K562 (cell line): ENCODE measurements at regions not wholly inside any gene's neighbourhood (a gene's known extent, or its start where the extent isn't known, plus 50 kb on each side); places are given as distances from the start of the nearest gene placed in this dataset.

Experiments
- ATAC-seq: fragments of 200-7000 bp; cut with Tn5 transposase; 3 replicates; pipeline ENCODE4 v1.9.1; 2020; ENCODE audit warnings: moderate library complexity
- BruUV-seq: library from RNA; stranded (reverse); fragments of 400-500 nt; replicated peaks from 2 replicates; lab custom pipeline; 2021; lab: Mats Ljungman, UMichigan
- CTCF ChIA-PET: fragments of 300-600 bp; formaldehyde crosslinking; extraction: SDS; loops from one replicate; lab custom pipeline; 2021; ENCODE audit warnings: low intra/inter-chr PET ratio; lab: Yijun Ruan, JAX
- POLR2A ChIA-PET: fragments of 300-600, 350-650 bp; sonication (Branson Sonifier 250); formaldehyde crosslinking; extraction: SDS; loops from one replicate; lab custom pipeline; 2021; ENCODE audit warnings: antibody characterized with exemption, inconsistent platforms; lab: Yijun Ruan, JAX
- DNase-seq, 4 experiments: peaks; one replicate each; pipeline versions ENCODE4 v3.0.0 to v3.0.0-alpha.2; 2011 to 2018; ENCODE audit warnings: low spot score in 3 of 4, mixed read lengths in 3 of 4; ENCODE audit errors: extremely low read depth in 1 of 4
- FAIRE-seq: peaks from 2 replicates; lab custom pipeline; 2011; peaks lifted over from hg19 to GRCh38; lab: Jason Lieb, UNC
- H2AFZ ChIP-seq: 2 replicates; pipeline ENCODE4 v1.6.0; 2011; ENCODE audit warnings: low read depth, low read length, control low read depth, inconsistent platforms
- H3K27ac ChIP-seq: fragments of 200-600 bp; 3 replicates; pipeline ENCODE4 v1.8.0; 2011; ENCODE audit warnings: low read depth, mild to moderate bottlenecking, control low read depth, inconsistent platforms, low read length, moderate library complexity, mixed read lengths; ENCODE audit errors: extremely low read depth
- H3K27me3 ChIP-seq, 2 experiments: fragments of 300-600 bp in 1 of 2; 2 replicates in 1 of 2; 3 replicates in 1 of 2; pipeline versions ENCODE4 v1.6.0 to v1.8.0; 2011; ENCODE audit warnings: inconsistent platforms in 2 of 2, low read length in 2 of 2, mild to moderate bottlenecking in 1 of 2, mixed read lengths in 1 of 2, moderate library complexity in 1 of 2; ENCODE audit not compliant: control insufficient read depth in 2 of 2, insufficient read depth in 2 of 2
- H3K36me3 ChIP-seq: fragments of 300-600 bp; 3 replicates; pipeline ENCODE4 v1.8.0; 2011; ENCODE audit warnings: mild to moderate bottlenecking, low read length, inconsistent platforms; ENCODE audit not compliant: control insufficient read depth, insufficient read depth
- H3K4me1 ChIP-seq, 2 experiments: fragments of 200-600 bp in 1 of 2; replicated peaks in 1 of 2; 2 replicates in 1 of 2; 3 replicates in 1 of 2; pipeline versions ENCODE4 v1.5.1 to v1.8.0; 2011; ENCODE audit warnings: inconsistent platforms in 2 of 2, low read length in 2 of 2, mild to moderate bottlenecking in 1 of 2, mixed read lengths in 1 of 2, moderate library complexity in 1 of 2; ENCODE audit not compliant: control insufficient read depth in 2 of 2, insufficient read depth in 2 of 2
- H3K4me2 ChIP-seq: 2 replicates; pipeline ENCODE4 v1.6.1; 2011; ENCODE audit warnings: low read length, control low read depth, inconsistent platforms, mixed read lengths; ENCODE audit not compliant: insufficient read depth
- H3K4me3 ChIP-seq: fragments of 200-600 bp; sonication (generic), shearing (Covaris generic); 2 replicates; pipeline ENCODE4 v1.5.1; 2016; ENCODE audit warnings: control low read depth, inconsistent platforms
- H3K79me2 ChIP-seq: fragments of 200-600 bp; 3 replicates; pipeline ENCODE4 v1.8.0; 2011; ENCODE audit warnings: low read length, inconsistent platforms; ENCODE audit not compliant: control insufficient read depth, insufficient read depth
- H3K9ac ChIP-seq, 2 experiments: 2 replicates each; pipeline versions ENCODE4 v1.6.0 to v1.6.1; 2011; ENCODE audit warnings: low read depth in 2 of 2, low read length in 2 of 2, control low read depth in 1 of 2, inconsistent platforms in 1 of 2, mild to moderate bottlenecking in 1 of 2, mixed read lengths in 1 of 2; ENCODE audit not compliant: insufficient read depth in 1 of 2
- H3K9me1 ChIP-seq: one replicate; pipeline ENCODE4 v1.6.0; 2011; ENCODE audit warnings: inconsistent platforms, mild to moderate bottlenecking, low read length, moderate library complexity; ENCODE audit not compliant: control insufficient read depth, insufficient read depth
- H3K9me3 ChIP-seq: replicated peaks from 2 replicates; pipeline ENCODE4 v1.5.1; 2011; ENCODE audit warnings: low read depth, low read length, inconsistent platforms; ENCODE audit not compliant: control insufficient read depth, insufficient read depth
- H4K20me1 ChIP-seq: replicated peaks from 2 replicates; pipeline ENCODE4 v1.6.1; 2011; ENCODE audit warnings: low read length, inconsistent platforms, mixed read lengths; ENCODE audit not compliant: control insufficient read depth, insufficient read depth
- C11orf30 ChIP-seq: fragments of 450-650 bp; IDR thresholded peaks from 2 replicates; pipeline ENCODE4 v1.6.1; 2016; ENCODE audit warnings: low read depth, mild to moderate bottlenecking
- MYNN ChIP-seq, 2 experiments: sonication (generic); formaldehyde crosslinking in 1 of 2; IDR thresholded peaks; 2 replicates each; pipeline versions ENCODE4 v1.5.0 to v1.6.1; 2016 to 2020; ENCODE audit warnings: antibody characterized with exemption in 1 of 2, missing genetic modification reagents in 1 of 2
- ZNF41 ChIP-seq: fragments of 250-450 bp; sonication (Bioruptor Pico); conservative IDR thresholded peaks from 2 replicates; pipeline ENCODE4 v1.4.0; 2020; ENCODE audit warnings: mild to moderate bottlenecking
- WGBS: fragments of 100-300 bp; shearing (Covaris generic); methylation state at CpG from one replicate; pipeline ENCODE4 v1.1.6; 2016; ENCODE audit warnings: low coverage, mixed read lengths; ENCODE audit not compliant: insufficient coverage; ENCODE audit errors: missing lambda C conversion rate; 5-methylcytosine and 5-hydroxymethylcytosine counted together
- in situ Hi-C: fragments of 300-500 bp; cut with MboI; formaldehyde crosslinking; loops from 4 replicates; pipeline ENCODE4 v1.15.0; 2018; ENCODE audit warnings: inconsistent platforms, mixed read lengths
- intact Hi-C: fragments of 100-400 bp; cut with micrococcal nuclease; formaldehyde crosslinking; loops from 2 replicates; pipeline ENCODE4 v1.14.2; 2022
- TF ChIP-seq, protein P1 (sequence below): IDR thresholded peaks from 2 replicates; pipeline ENCODE4 v1.6.1; 2011; ENCODE audit warnings: borderline replicate concordance, low read depth, mild to moderate bottlenecking, moderate library complexity, low read length; ENCODE audit not compliant: insufficient read depth, poor library complexity, severe bottlenecking
- TF ChIP-seq, protein P2 (sequence below), 3 experiments: IDR thresholded peaks in 2 of 3; conservative IDR thresholded peaks in 1 of 3; 2 replicates each; pipeline ENCODE4 v1.5.1; 2011 to 2012; ENCODE audit warnings: low read length in 3 of 3, mild to moderate bottlenecking in 3 of 3, control low read depth in 2 of 3, improper control_type of control experiment in 1 of 3, inconsistent platforms in 1 of 3, low read depth in 1 of 3, mixed read lengths in 1 of 3, moderate library complexity in 1 of 3; ENCODE audit not compliant: insufficient read depth in 2 of 3
- TF ChIP-seq, protein P3 (sequence below): sonication (generic); formaldehyde crosslinking; IDR thresholded peaks from 2 replicates; pipeline ENCODE4 v1.9.0; 2022; ENCODE audit warnings: mild to moderate bottlenecking, missing genetic modification reagents
- TF ChIP-seq, protein P4 (sequence below): sonication (generic); formaldehyde crosslinking; IDR thresholded peaks from 2 replicates; pipeline ENCODE4 v1.5.0; 2020; ENCODE audit warnings: missing genetic modification reagents

DNA sequence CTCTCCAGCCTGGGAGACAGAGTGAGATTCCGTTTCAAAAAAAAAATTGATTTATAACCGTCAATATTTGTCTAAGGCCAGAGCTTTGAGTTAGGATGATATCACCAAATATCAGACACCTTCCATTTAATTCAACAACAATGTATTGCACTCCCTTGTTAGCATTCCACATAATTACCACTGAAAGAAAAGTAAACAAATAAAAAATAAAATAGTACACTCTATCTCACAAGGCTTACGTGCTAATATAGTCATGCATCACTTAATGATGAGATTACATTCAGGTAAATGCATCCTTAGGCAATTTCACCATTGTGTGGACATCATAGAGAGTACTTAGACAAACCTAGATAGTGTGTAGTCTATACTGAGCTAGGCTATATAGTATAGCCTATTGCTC is 127.6 kb upstream of the RHOBTB1 start:
- Histone ChIP-seq H3K36me3 (no peaks in the 10 kb centered on the region), H3K9me3 (no peaks in the 10 kb centered on the region), H3K27me3 (no peaks in the 10 kb centered on the region), H3K79me2 (no peaks in the 10 kb centered on the region), H2AFZ (no peak overlapping the region), H3K4me2 (no peak overlapping the region), H3K9ac (no peak overlapping the region), H4K20me1 (no peaks in the 10 kb centered on the region), H3K4me1 (no peaks in the 10 kb centered on the region), H3K27ac (no peak overlapping the region), H3K4me3 (no peak overlapping the region), H3K9me1 (no peaks in the 10 kb centered on the region)
- in situ Hi-C loops (no loop called here), intact Hi-C loops (no loop called here)
- CTCF ChIA-PET, result no interaction called here
- POLR2A ChIA-PET, result no interaction called here
- DNase-seq, result no peak
- WGBS, result 7% methylated on average over 3 of the region's 3 CpGs
- FAIRE-seq, result no peak
- no TSS peak for BruUV-seq
- ATAC-seq, result no peak
- TF ChIP-seq, protein P1, sequence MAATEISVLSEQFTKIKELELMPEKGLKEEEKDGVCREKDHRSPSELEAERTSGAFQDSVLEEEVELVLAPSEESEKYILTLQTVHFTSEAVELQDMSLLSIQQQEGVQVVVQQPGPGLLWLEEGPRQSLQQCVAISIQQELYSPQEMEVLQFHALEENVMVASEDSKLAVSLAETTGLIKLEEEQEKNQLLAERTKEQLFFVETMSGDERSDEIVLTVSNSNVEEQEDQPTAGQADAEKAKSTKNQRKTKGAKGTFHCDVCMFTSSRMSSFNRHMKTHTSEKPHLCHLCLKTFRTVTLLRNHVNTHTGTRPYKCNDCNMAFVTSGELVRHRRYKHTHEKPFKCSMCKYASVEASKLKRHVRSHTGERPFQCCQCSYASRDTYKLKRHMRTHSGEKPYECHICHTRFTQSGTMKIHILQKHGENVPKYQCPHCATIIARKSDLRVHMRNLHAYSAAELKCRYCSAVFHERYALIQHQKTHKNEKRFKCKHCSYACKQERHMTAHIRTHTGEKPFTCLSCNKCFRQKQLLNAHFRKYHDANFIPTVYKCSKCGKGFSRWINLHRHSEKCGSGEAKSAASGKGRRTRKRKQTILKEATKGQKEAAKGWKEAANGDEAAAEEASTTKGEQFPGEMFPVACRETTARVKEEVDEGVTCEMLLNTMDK, result no peak
- TF ChIP-seq ZNF41 (CRISPR knock-in tag) (no peak), C11orf30 (no peak), MYNN (IDR thresholded peaks at IDR 0.05) (no peak), MYNN (CRISPR knock-in tag; IDR thresholded peaks at IDR 0.05) (no peak)
- TF ChIP-seq, protein P2, sequence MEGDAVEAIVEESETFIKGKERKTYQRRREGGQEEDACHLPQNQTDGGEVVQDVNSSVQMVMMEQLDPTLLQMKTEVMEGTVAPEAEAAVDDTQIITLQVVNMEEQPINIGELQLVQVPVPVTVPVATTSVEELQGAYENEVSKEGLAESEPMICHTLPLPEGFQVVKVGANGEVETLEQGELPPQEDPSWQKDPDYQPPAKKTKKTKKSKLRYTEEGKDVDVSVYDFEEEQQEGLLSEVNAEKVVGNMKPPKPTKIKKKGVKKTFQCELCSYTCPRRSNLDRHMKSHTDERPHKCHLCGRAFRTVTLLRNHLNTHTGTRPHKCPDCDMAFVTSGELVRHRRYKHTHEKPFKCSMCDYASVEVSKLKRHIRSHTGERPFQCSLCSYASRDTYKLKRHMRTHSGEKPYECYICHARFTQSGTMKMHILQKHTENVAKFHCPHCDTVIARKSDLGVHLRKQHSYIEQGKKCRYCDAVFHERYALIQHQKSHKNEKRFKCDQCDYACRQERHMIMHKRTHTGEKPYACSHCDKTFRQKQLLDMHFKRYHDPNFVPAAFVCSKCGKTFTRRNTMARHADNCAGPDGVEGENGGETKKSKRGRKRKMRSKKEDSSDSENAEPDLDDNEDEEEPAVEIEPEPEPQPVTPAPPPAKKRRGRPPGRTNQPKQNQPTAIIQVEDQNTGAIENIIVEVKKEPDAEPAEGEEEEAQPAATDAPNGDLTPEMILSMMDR (IDR thresholded peaks at IDR 0.05 in 2 of 3, conservative IDR thresholded peaks at IDR 0.05 in 1 of 3; ENCODE audit: insufficient read depth in 2 of 3, low read depth in 1 of 3, low read length in 3 of 3), result no peak
- TF ChIP-seq, protein P3, sequence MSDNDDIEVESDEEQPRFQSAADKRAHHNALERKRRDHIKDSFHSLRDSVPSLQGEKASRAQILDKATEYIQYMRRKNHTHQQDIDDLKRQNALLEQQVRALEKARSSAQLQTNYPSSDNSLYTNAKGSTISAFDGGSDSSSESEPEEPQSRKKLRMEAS, result no peak
- TF ChIP-seq, protein P4, sequence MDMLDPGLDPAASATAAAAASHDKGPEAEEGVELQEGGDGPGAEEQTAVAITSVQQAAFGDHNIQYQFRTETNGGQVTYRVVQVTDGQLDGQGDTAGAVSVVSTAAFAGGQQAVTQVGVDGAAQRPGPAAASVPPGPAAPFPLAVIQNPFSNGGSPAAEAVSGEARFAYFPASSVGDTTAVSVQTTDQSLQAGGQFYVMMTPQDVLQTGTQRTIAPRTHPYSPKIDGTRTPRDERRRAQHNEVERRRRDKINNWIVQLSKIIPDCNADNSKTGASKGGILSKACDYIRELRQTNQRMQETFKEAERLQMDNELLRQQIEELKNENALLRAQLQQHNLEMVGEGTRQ (CRISPR knock-in tag), result no peak
